ENCODE measurements at regions not wholly inside any gene's neighbourhood (a gene's known extent, or its start where the extent isn't known, plus 50 kb on each side); places are given as distances from the start of the nearest gene placed in this dataset.
A peak's percentile ranks its signal among the peaks of the same experiment; 100 is the strongest.

DNA sequence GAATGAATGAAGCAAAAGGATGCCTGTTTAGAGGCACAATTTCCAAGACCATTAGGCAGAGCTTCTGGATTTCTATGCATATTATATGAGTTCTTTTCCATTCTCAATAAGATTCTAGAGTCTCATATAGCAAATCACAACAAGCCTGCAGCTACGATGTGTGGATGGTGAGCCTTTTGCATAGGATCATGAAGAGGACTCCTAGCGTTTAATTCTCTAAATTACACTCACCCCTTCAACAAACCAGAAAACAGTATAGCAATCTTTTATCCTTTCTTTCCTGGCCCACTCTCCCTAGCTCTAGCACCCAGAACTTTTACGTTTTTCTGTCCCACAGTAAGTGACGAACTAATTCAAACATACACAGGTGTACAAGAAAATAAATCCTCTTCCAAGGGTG is 293.1 kb upstream of the KLHL29 start (continued):
- TF ChIP-seq, protein P1, sequence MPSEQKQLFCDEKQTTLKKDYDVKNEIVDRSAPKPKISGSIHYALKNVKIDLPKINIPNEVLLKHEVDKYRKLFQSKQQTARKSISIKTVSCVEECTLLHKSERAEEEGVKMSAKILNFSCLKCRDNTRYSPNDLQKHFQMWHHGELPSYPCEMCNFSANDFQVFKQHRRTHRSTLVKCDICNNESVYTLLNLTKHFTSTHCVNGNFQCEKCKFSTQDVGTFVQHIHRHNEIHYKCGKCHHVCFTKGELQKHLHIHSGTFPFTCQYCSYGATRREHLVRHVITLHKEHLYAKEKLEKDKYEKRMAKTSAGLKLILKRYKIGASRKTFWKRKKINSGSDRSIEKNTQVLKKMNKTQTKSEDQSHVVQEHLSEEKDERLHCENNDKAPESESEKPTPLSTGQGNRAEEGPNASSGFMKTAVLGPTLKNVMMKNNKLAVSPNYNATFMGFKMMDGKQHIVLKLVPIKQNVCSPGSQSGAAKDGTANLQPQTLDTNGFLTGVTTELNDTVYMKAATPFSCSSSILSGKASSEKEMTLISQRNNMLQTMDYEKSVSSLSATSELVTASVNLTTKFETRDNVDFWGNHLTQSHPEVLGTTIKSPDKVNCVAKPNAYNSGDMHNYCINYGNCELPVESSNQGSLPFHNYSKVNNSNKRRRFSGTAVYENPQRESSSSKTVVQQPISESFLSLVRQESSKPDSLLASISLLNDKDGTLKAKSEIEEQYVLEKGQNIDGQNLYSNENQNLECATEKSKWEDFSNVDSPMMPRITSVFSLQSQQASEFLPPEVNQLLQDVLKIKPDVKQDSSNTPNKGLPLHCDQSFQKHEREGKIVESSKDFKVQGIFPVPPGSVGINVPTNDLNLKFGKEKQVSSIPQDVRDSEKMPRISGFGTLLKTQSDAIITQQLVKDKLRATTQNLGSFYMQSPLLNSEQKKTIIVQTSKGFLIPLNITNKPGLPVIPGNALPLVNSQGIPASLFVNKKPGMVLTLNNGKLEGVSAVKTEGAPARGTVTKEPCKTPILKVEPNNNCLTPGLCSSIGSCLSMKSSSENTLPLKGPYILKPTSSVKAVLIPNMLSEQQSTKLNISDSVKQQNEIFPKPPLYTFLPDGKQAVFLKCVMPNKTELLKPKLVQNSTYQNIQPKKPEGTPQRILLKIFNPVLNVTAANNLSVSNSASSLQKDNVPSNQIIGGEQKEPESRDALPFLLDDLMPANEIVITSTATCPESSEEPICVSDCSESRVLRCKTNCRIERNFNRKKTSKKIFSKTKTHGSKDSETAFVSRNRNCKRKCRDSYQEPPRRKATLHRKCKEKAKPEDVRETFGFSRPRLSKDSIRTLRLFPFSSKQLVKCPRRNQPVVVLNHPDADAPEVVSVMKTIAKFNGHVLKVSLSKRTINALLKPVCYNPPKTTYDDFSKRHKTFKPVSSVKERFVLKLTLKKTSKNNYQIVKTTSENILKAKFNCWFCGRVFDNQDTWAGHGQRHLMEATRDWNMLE (tag by site-specific recombination; conservative IDR thresholded peaks at IDR 0.05; ENCODE audit: low read depth) = no peak
- TF ChIP-seq ZNF394 (tag by site-specific recombination; IDR thresholded peaks at IDR 0.05; ENCODE audit: borderline replicate concordance) = no peak

DNA sequence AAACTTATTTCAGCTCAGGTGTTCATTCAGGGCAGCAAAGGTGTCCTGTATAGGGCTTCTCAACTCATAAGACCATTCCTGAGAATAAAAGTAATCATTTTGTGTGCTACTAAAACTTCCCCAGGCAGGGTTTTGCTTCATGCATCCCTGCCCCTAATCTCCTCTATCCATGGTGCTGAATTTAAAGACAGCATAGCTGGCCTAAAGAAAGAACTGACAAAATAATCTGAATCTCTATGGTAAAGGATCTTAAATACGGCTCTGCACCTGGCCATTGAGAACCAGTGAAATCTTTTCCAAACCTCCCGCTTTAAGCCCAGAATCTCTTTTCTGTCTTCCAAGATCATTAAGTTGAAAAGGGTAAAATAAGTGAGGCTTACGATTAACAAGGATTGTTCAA is 292.1 kb upstream of the KLHL29 start:
- H3K9me3 ChIP-seq (ENCODE audit: control insufficient read depth, insufficient read depth, low read depth, low read length) = no peaks in the 10 kb centered on the region
- no peak overlapping the region for H3K27ac ChIP-seq (ENCODE audit: extremely low read depth, low read depth, low read length)
- H3K4me1 ChIP-seq (ENCODE audit: control insufficient read depth, insufficient read depth, low read length) = no peaks in the 10 kb centered on the region
- H3K4me3 ChIP-seq (ENCODE audit: low read depth, low read length) = no peak overlapping the region
- ChIA-PET CTCF (no interaction called here), POLR2A (no interaction called here)
- no peak for TF ChIP-seq ZNF768 (tag by site-specific recombination; IDR thresholded peaks at IDR 0.05)
- TF ChIP-seq, protein P2, sequence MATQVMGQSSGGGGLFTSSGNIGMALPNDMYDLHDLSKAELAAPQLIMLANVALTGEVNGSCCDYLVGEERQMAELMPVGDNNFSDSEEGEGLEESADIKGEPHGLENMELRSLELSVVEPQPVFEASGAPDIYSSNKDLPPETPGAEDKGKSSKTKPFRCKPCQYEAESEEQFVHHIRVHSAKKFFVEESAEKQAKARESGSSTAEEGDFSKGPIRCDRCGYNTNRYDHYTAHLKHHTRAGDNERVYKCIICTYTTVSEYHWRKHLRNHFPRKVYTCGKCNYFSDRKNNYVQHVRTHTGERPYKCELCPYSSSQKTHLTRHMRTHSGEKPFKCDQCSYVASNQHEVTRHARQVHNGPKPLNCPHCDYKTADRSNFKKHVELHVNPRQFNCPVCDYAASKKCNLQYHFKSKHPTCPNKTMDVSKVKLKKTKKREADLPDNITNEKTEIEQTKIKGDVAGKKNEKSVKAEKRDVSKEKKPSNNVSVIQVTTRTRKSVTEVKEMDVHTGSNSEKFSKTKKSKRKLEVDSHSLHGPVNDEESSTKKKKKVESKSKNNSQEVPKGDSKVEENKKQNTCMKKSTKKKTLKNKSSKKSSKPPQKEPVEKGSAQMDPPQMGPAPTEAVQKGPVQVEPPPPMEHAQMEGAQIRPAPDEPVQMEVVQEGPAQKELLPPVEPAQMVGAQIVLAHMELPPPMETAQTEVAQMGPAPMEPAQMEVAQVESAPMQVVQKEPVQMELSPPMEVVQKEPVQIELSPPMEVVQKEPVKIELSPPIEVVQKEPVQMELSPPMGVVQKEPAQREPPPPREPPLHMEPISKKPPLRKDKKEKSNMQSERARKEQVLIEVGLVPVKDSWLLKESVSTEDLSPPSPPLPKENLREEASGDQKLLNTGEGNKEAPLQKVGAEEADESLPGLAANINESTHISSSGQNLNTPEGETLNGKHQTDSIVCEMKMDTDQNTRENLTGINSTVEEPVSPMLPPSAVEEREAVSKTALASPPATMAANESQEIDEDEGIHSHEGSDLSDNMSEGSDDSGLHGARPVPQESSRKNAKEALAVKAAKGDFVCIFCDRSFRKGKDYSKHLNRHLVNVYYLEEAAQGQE (tag by site-specific recombination; IDR thresholded peaks at IDR 0.05) = peak; percentile 87
- no peaks in the 10 kb centered on the region for H3K36me3 ChIP-seq (ENCODE audit: control insufficient read depth in 2 of 2, insufficient read depth in 1 of 2, low read length in 2 of 2)

DNA sequence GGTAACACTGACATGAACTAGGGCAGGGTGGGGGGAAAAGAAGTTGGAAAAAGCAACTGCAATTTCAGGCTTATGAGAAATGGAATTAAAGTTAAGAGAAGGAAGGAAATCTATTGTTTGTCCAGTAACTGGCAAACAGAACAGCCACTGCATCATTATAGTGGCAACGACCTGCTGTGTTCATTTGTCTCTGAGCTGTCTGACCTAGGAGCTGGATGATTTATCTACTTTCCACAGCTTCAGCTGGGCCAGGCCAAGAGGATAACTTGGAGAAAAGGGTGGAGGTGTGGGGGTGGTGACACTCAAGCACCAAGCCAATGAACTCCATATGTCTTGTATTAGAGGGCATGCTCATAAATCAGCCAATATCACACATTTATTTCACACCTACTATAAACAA is 291.5 kb upstream of the KLHL29 start:
- ChIA-PET CTCF (no interaction called here), POLR2A (no interaction called here)
- TF ChIP-seq GLI4 (tag by site-specific recombination; IDR thresholded peaks at IDR 0.05) = no peak
- TF ChIP-seq ZBTB1 (tag by site-specific recombination; IDR thresholded peaks at IDR 0.05) = no peak
- TF ChIP-seq ZFP37 (tag by site-specific recombination; IDR thresholded peaks at IDR 0.05) = no peak
- TF ChIP-seq, protein P3, sequence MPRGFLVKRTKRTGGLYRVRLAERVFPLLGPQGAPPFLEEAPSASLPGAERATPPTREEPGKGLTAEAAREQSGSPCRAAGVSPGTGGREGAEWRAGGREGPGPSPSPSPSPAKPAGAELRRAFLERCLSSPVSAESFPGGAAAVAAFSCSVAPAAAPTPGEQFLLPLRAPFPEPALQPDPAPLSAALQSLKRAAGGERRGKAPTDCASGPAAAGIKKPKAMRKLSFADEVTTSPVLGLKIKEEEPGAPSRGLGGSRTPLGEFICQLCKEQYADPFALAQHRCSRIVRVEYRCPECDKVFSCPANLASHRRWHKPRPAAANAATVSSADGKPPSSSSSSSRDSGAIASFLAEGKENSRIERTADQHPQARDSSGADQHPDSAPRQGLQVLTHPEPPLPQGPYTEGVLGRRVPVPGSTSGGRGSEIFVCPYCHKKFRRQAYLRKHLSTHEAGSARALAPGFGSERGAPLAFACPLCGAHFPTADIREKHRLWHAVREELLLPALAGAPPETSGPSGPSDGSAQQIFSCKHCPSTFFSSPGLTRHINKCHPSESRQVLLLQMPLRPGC (tag by site-specific recombination; IDR thresholded peaks at IDR 0.05) = no peak
- no peak for TF ChIP-seq ZBTB48 (tag by site-specific recombination; IDR thresholded peaks at IDR 0.05)
- TF ChIP-seq ZNF596 (tag by site-specific recombination; IDR thresholded peaks at IDR 0.05) = no peak
- TF ChIP-seq SP7 (tag by site-specific recombination; IDR thresholded peaks at IDR 0.05) = no peak
- TF ChIP-seq ZBTB8A (tag by site-specific recombination; IDR thresholded peaks at IDR 0.05) = no peak
- TF ChIP-seq ZNF341 (tag by site-specific recombination; IDR thresholded peaks at IDR 0.05; ENCODE audit: low read depth) = no peak
- TF ChIP-seq FEZF1 (tag by site-specific recombination; IDR thresholded peaks at IDR 0.05) = no peak
- no peak for TF ChIP-seq ZNF10 (tag by site-specific recombination; IDR thresholded peaks at IDR 0.05)
- TF ChIP-seq, protein P4, sequence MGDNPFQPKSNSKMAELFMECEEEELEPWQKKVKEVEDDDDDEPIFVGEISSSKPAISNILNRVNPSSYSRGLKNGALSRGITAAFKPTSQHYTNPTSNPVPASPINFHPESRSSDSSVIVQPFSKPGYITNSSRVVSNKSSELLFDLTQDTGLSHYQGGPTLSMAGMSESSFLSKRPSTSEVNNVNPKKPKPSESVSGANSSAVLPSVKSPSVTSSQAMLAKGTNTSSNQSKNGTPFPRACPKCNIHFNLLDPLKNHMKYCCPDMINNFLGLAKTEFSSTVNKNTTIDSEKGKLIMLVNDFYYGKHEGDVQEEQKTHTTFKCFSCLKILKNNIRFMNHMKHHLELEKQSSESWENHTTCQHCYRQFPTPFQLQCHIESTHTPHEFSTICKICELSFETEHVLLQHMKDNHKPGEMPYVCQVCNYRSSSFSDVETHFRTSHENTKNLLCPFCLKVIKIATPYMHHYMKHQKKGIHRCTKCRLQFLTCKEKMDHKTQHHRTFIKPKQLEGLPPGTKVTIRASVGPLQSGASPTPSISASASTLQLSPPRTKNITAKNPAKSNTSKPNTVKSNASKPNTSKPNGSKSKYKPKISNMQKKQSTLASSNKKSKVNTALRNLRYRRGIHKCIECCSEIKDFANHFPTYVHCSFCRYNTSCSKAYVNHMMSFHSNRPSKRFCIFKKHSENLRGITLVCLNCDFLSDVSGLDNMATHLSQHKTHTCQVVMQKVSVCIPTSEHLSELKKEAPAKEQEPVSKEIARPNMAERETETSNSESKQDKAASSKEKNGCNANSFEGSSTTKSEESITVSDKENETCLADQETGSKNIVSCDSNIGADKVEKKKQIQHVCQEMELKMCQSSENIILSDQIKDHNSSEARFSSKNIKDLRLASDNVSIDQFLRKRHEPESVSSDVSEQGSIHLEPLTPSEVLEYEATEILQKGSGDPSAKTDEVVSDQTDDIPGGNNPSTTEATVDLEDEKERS (tag by site-specific recombination; IDR thresholded peaks at IDR 0.05) = no peak
- TF ChIP-seq ZNF623 (tag by site-specific recombination; IDR thresholded peaks at IDR 0.05) = no peak
- no peaks in the 10 kb centered on the region for H3K4me1 ChIP-seq (ENCODE audit: control insufficient read depth, insufficient read depth, low read length)
- no peaks in the 10 kb centered on the region for H3K9me3 ChIP-seq (ENCODE audit: control insufficient read depth, insufficient read depth, low read depth, low read length)
- no peak overlapping the region for H3K4me3 ChIP-seq (ENCODE audit: low read depth, low read length)
- no peak overlapping the region for H3K27ac ChIP-seq (ENCODE audit: extremely low read depth, low read depth, low read length)
- H3K36me3 ChIP-seq (ENCODE audit: control insufficient read depth in 2 of 2, insufficient read depth in 1 of 2, low read length in 2 of 2) = no peaks in the 10 kb centered on the region

Measured in HEK293 (cell line).